GM21423 (cell line): ENCODE measurements at regions not wholly inside any gene's neighbourhood (a gene's known extent, or its start where the extent isn't known, plus 50 kb on each side); places are given as distances from the start of the nearest gene placed in this dataset.

ENCODE experiments used
- ATAC-seq: cut with Tn5 transposase; IDR thresholded peaks from one replicate; pipeline ENCODE4 v1.9.1; 2021; ENCODE audit warnings: mild to moderate bottlenecking, moderate library complexity; ENCODE audit not compliant: unreplicated experiment

- ATAC-seq: no peak
Observed at GRCh38 chr10:31647861-31648260, 280.8 kb downstream of the ARHGAP12 start.

DNA sequence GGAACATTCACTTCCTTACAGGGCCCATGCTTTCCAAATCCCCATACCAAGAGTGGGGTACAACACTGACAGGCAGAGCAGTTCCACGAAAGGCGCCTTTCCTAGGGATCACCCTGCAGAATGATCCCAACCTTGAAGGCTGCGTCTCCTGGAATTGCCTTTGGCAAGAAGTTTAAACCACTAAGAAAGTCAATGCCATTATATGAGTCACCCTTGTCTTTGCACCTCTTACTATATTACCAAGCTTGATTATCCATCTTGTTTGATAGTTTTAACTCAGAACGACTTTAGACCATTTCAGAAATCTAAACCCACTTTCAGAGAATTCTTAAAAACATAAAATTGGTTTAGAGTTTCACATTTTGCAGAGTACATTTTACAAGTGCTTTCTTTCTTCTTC, 282.1 kb downstream of the ARHGAP12 start:
- no peak for ATAC-seq

GRCh38 chr10:31645786-31646185, 282.8 kb downstream of the ARHGAP12 start:
- no peak for ATAC-seq

DNA sequence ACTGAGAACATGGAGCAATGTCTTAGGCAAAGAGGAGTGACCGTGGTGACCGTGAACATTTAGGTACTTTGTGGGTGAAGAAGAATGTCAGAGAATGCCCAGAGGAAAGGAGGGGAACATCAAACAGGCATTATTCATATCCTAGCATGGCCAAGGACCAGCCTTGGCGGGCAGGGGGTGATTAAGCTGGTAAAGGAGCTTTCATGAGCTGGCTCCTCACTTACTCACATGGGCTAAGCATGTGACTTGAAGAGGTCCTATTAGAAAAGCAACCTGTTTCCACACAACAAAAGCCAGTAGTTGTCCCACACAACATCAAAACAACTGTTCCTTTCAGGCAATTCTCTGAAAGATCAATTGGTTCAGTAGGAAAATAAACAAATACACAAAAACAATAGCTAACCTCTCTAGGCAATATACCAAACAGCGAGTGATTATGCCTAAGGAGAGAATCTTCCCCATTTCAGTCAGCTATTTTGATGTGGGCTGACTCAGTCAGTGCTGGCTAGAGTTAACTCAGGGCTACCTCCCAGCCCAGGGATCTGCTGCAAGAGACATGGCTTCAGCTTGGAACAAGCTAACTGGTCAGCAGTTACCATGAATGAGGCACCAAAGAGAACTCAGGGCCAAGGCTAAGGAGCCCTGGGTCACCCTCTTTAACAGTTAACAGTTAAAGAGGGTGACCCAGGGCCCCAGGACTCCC, 283.5 kb downstream of the ARHGAP12 start:
- no peak for ATAC-seq

DNA sequence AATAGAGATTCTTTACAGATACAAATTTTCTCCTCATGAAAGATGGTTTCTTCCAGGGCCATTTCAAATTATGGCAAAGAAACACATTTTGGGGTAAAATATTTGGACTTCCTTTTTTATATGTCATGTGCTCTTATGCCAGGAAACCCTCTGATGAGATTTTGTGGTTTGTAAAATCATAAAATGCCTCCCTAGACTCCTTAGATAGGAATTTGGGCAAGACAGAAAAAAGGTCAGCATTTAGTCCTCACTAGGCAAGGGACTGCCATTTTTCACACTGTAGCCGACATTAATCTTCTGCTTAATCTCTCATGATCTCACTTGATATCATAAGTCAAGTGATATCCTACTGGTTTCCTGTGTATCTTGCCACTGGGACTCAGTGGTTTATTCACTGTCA, 286.4 kb downstream of the ARHGAP12 start:
- ATAC-seq: no peak

DNA sequence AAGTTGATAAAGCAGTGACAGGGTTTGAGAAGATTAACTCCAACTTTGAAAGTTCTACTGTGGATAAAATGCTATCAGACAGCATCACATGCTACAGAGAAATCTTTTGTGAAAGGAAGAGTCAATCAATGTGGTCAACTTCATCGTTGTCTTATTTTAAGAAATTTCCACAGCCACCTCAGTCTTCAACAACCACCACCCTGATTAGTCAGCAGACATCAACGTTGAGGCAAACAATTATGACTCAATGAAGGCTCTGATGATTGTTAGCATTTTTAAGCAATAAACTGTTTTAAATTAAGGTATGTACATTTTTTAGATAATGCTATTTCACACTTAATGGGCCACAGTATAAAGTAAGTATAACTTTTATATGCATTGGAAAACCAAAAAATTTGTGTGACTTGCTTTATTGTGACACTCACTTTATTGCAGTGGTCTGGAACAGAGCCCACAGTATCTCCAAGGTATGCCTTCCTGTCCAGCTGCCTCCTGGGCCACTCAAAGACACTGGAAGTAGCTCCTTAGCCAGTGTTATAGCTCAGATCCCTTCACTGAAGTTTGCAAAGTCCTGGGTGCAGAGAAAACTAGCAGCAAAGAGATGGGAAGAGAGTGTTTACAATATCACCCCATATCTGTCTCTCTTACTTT, 293.1 kb downstream of the ARHGAP12 start:
- no peak for ATAC-seq

DNA sequence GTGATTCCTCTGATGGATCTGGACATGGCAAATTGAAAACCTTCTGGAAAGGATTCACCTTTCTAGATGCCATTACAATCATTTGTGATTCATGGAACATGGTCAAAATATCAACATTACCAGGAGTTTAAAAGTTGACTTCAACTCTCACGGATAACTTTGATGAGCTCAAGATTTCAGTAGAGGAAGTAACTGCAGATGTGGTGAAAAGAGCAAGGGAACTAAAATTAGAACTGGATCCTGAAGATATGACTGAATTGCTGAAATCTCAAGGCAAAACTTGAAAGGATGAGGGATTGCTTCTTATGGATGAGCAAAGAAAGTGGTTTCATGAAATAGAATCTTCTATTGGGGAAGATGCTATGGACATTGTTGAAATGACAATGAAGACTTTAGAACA, 293.6 kb downstream of the ARHGAP12 start:
- no peak for ATAC-seq

- no peak for ATAC-seq
Observed at GRCh38 chr10:31630861-31631567, 297.6 kb downstream of the ARHGAP12 start.

DNA sequence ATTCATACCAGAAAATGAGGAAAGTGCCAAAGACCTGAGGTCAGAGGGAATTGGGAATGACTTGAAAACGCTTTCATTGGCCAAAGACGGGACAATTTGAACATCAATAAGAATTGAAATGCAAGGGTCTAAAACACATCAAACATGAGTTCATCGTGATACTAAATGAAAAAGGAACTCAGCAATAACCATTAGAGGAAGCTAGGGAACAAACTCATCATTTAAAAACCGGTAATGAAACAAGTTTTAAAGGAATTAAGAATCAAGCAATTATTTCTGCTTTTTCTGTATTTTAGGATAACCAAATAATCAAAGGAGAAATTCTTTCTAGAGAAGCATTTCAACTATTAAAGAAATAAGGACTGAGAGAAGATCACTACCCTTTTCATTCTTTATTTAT, 303.1 kb downstream of the ARHGAP12 start:
- ATAC-seq: no peak

DNA sequence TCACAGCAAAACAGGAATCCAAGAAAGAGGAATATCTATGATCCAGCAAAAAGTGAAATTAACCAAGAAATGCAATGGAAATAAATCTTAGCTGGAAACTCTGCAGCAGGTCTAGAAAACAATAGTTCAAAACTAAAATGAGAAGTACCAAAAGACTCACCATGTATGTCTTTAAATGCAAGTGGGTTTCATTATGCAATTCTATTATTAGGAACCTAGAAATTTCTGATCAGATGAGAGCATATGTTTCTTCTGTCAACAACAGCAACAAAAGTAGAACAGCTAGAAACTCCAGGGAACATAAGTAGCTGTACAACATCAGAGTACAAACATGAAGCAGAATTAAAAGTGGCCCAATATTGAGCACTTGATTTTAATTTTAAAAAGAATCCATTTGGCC, 304.0 kb downstream of the ARHGAP12 start:
- no peak for ATAC-seq

GRCh38 chr10:31623947-31624346, 304.7 kb downstream of the ARHGAP12 start:
- ATAC-seq: no peak

- ATAC-seq: no peak
Observed at GRCh38 chr10:31623466-31623865, 304.4 kb downstream of the ZEB1 start.

DNA sequence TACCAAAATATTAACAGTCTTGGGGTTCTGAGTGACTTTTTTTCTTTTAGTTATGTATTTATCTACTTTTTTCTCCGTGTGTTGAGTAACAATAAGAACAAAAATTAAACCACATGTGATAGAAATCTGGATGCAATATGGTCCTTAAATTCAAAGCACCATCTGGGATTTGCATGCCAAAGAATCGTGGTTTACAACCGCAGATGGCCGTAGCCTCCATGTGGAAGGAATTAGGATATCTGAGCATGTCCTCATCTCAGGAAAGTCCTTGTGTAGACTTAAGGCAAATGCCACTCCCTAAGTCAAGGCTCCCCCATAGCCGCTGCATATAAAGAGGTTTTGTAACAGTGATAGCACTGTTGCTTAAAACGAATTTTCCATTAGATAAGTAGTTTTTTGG, 304.0 kb downstream of the ZEB1 start:
- no peak for ATAC-seq

- ATAC-seq: no peak
Observed at GRCh38 chr10:31621733-31622132, 302.7 kb downstream of the ZEB1 start.

GRCh38 chr10:31620226-31621151, 301.5 kb downstream of the ZEB1 start:
- no peak for ATAC-seq

GRCh38 chr10:31619531-31620061, 300.6 kb downstream of the ZEB1 start:
- ATAC-seq: no peak

DNA sequence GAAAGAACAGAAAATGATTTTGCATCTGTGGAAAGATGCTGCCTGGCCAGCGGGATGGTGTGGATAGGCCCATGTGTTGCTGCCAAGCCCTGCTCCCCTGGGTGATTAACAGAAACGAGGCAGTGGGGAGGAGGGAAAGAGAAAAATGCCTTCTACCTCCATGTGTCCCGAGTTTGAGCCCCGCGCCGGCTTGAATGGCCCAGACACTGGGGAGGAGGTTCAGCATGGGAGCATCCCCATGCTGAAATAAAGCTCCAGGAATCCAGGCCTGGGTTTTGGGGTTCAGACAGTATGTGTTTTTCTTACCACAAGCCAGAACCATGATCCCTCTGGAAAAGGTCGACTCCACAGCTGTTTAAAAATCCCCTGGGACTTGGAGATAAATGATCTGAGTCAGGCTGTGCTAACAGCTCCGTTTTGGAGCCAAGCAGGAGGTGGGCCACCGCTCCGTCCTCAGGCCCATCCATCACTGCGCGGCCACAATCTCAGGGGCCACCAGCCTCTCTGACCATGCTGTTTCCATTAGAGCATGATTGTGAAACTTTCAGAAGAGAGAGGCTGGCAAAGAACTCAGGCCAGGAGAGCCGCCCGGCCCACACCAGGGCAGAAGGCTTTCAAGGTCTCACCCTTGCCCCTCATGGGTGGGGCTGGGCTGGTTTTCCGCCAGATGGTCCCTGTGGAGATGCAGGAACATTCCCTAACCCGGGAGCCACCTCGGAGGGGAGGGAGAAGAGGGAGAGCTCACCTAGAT, 299.7 kb downstream of the ZEB1 start:
- no peak for ATAC-seq

DNA sequence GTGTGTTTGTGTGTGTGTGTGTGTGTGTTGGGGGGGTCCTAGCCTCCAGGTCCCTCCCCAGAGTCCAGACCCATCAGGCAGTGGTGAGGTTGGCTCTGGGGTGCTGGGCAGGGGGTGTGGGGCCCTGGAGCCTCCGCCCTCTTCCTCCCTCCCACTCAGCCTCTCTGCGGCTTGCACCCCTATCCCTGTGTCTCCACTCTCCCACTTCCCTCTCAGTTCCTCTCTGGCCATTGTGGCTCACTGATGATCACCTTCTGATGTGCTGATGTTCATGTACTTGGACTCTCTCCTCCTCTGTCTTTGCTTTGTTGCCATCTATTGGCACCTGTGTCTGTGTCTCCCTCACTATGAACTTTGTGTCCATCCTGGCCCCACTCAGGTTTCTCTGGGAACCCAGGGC, 298.7 kb downstream of the ZEB1 start:
- no peak for ATAC-seq

DNA sequence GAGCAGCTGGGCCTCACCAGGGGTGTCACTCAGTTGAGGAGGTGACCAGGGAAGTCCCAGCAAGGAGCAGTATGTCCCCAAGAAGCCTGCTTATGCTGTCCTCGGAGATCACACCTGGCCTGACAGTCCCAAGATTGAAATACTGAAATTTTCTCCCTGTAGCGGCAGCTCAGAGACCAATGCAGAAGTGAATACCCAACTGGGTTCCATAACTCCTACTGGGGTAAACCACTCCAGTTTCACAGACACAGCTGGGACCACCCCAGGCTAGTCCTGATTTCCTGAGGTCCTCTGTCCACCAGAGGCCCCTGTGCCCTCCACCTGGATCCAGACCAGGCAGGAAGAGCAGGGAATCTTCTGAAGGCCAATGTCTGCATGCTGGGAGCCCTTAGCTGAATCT, 298.1 kb downstream of the ZEB1 start:
- ATAC-seq: no peak

GRCh38 chr10:31615129-31615528, 296.1 kb downstream of the ZEB1 start:
- ATAC-seq: no peak
